OCI-LY3 (cell line): ENCODE measurements at regions not wholly inside any gene's neighbourhood (a gene's known extent, or its start where the extent isn't known, plus 50 kb on each side); places are given as distances from the start of the nearest gene placed in this dataset.

ENCODE experiments used
- H2AFZ ChIP-seq: fragments of 200-600, 300-600 bp; shearing (Covaris generic); 2 replicates; pipeline ENCODE4 v1.6.0; 2014; ENCODE audit warnings: antibody characterized with exemption, low read depth, low read length
- H3K27ac ChIP-seq: fragments of 200-600, 300-600 bp; sonication (generic); 2 replicates; pipeline ENCODE4 v1.5.1; 2014; ENCODE audit warnings: mild to moderate bottlenecking, low read length, moderate library complexity, mixed read lengths
- H3K27me3 ChIP-seq: fragments of 200-600, 300-600 bp; sonication (generic); 2 replicates; pipeline ENCODE4 v1.6.1; 2014; ENCODE audit warnings: low read depth, low read length, mixed read lengths
- H3K36me3 ChIP-seq: fragments of 200-600, 300-600 bp; sonication (generic); replicated peaks from 2 replicates; pipeline ENCODE3; 2014; ENCODE audit warnings: low read depth, low read length, mixed read lengths
- H3K4me1 ChIP-seq: fragments of 300-600, 200-600 bp; sonication (generic); 2 replicates; pipeline ENCODE4 v1.6.1; 2014; ENCODE audit warnings: low read length, mixed read lengths
- H3K4me2 ChIP-seq: fragments of 200-600, 300-600 bp; sonication (generic); 2 replicates; pipeline ENCODE4 v1.6.1; 2014; ENCODE audit warnings: low read length, mixed read lengths
- H3K4me3 ChIP-seq: fragments of 300-600, 200-600 bp; sonication (generic); 2 replicates; pipeline ENCODE4 v1.5.1; 2014; ENCODE audit warnings: antibody characterized with exemption, mild to moderate bottlenecking, low read length, moderate library complexity
- H3K79me2 ChIP-seq: fragments of 300-600, 200-600 bp; shearing (Covaris generic); 2 replicates; pipeline ENCODE4 v1.6.1; 2014; ENCODE audit warnings: mild to moderate bottlenecking, low read length, mixed read lengths
- H3K9ac ChIP-seq: fragments of 300-600, 200-600 bp; shearing (Covaris generic); 2 replicates; pipeline ENCODE4 v1.6.0; 2014; ENCODE audit warnings: mild to moderate bottlenecking, low read length, moderate library complexity
- H3K9me3 ChIP-seq: fragments of 200-600, 300-600 bp; shearing (Covaris generic); 2 replicates; pipeline ENCODE4 v1.6.1; 2014; ENCODE audit warnings: low read length, mixed read lengths; ENCODE audit not compliant: insufficient read depth
- H4K20me1 ChIP-seq: fragments of 200-600, 300-600 bp; sonication (generic); 2 replicates; pipeline ENCODE4 v1.6.1; 2016; ENCODE audit warnings: low read length, mixed read lengths; ENCODE audit not compliant: insufficient read depth
- EZH2phosphoT487 ChIP-seq: fragments of 200-600 bp; shearing (Covaris generic); IDR thresholded peaks from 2 replicates; pipeline ENCODE4 v1.6.1; 2018; ENCODE audit warnings: antibody characterized with exemption, mixed run types, low read depth
- TF ChIP-seq, protein P1 (sequence below): fragments of 200-600, 300-600 bp; sonication (generic); IDR thresholded peaks from 2 replicates; pipeline ENCODE4 v1.5.1; 2014; ENCODE audit warnings: antibody characterized with exemption, low read length, low read depth

- no peaks in the 10 kb centered on the region for H3K27me3 ChIP-seq
- no peak overlapping the region for H2AFZ ChIP-seq
- H3K36me3 ChIP-seq, result peaks cover 7% of the 10 kb centered on the region
- no peaks in the 10 kb centered on the region for H3K9me3 ChIP-seq
- H3K4me1 ChIP-seq, result peaks cover 20% of the 10 kb centered on the region
- no peak overlapping the region for H3K9ac ChIP-seq
- no peaks in the 10 kb centered on the region for H4K20me1 ChIP-seq
- peaks cover 26% of the 10 kb centered on the region for H3K79me2 ChIP-seq
- H3K4me3 ChIP-seq, result no peak overlapping the region
- no peak overlapping the region for H3K27ac ChIP-seq
- H3K4me2 ChIP-seq, result peak overlapping the region; percentile 36
- no peak for TF ChIP-seq EZH2phosphoT487
- TF ChIP-seq, protein P1, sequence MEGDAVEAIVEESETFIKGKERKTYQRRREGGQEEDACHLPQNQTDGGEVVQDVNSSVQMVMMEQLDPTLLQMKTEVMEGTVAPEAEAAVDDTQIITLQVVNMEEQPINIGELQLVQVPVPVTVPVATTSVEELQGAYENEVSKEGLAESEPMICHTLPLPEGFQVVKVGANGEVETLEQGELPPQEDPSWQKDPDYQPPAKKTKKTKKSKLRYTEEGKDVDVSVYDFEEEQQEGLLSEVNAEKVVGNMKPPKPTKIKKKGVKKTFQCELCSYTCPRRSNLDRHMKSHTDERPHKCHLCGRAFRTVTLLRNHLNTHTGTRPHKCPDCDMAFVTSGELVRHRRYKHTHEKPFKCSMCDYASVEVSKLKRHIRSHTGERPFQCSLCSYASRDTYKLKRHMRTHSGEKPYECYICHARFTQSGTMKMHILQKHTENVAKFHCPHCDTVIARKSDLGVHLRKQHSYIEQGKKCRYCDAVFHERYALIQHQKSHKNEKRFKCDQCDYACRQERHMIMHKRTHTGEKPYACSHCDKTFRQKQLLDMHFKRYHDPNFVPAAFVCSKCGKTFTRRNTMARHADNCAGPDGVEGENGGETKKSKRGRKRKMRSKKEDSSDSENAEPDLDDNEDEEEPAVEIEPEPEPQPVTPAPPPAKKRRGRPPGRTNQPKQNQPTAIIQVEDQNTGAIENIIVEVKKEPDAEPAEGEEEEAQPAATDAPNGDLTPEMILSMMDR, result no peak
These were observed 325.7 kb upstream of the RGS6 start for GRCh38 chr14:71606575-71606974.

DNA sequence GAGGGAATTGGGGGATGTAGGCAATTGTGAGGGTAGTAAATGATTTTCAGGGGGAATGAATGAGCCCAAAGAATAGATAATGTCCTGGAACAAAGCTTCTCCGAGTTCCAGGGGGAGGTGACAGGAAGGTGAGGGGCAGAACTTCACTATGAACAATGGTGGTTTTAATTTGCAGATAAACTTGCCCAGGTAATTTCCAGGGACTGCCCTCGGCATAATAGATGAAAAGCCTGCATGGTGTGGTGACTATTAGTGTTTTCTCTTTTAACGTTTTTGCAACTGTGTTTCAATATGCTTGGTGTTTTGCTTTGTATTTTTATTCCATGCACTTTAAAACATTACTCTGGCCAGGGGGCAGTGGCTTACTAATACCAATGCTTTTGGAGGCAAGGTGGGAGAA, 325.2 kb upstream of the RGS6 start:
- Histone ChIP-seq H2AFZ (no peak overlapping the region), H3K36me3 (peaks cover 7% of the 10 kb centered on the region), H3K27ac (peak overlapping the region; percentile 16; the same call in 1 of the 2 replicates), H3K4me3 (no peak overlapping the region), H3K9ac (no peak overlapping the region), H3K9me3 (no peaks in the 10 kb centered on the region), H3K27me3 (no peaks in the 10 kb centered on the region), H3K4me2 (peak overlapping the region; percentile 36), H3K4me1 (peaks cover 20% of the 10 kb centered on the region), H4K20me1 (no peaks in the 10 kb centered on the region), H3K79me2 (peaks cover 24% of the 10 kb centered on the region)
- TF ChIP-seq EZH2phosphoT487, result no peak
- TF ChIP-seq, protein P1, result no peak

DNA sequence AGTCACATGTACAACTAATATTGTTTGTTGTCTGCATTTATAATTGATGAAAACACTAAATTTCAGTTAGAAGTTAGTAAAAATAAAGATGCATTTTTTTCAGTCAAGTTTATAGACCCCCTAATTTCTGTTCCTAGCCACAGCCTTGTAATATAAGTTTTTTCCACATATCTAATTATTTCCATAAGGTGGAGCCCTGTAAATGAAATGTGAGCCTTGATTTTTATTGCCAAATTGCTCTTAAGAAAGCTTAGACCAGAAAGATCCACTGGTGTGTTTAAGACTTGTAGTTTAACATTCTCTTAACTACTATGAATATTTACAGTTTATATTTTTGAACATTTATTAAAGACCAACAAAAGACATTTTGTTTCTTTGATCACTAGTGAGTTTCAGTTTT, 322.1 kb upstream of the RGS6 start:
- H4K20me1 ChIP-seq, result no peaks in the 10 kb centered on the region
- H3K27ac ChIP-seq, result no peak overlapping the region
- H3K9me3 ChIP-seq, result no peaks in the 10 kb centered on the region
- no peaks in the 10 kb centered on the region for H3K27me3 ChIP-seq
- peaks cover 5% of the 10 kb centered on the region for H3K36me3 ChIP-seq
- H3K4me3 ChIP-seq, result no peak overlapping the region
- no peak overlapping the region for H2AFZ ChIP-seq
- peaks cover 25% of the 10 kb centered on the region for H3K4me1 ChIP-seq
- H3K9ac ChIP-seq, result no peak overlapping the region
- H3K79me2 ChIP-seq, result peaks cover 23% of the 10 kb centered on the region
- TF ChIP-seq EZH2phosphoT487, result no peak
- TF ChIP-seq, protein P1, result no peak
- H3K4me2 ChIP-seq, result no peak overlapping the region

DNA sequence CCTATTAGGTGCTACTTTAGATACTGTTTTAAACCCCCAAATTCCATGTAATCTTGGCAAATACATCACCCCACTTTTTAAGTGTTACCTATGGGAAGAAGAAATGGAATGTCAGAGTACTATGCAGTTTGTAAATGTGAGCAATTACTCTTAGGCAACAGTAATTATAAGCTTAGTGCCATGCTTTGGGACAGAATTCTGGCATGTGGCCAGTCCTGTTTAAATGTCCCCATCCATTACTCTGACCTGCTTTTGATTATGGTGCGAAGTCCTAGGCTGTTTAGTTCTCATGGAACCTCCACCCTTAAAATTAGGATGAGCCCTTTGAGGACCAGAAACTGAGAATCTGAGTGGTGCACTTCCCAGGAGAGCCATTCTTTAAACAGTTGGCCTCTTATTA, 321.4 kb upstream of the RGS6 start:
- Histone ChIP-seq H3K36me3 (no peaks in the 10 kb centered on the region), H3K79me2 (peaks cover 17% of the 10 kb centered on the region), H3K9me3 (no peaks in the 10 kb centered on the region), H3K27me3 (no peaks in the 10 kb centered on the region), H3K4me1 (peaks cover 25% of the 10 kb centered on the region), H3K4me3 (no peak overlapping the region), H4K20me1 (no peaks in the 10 kb centered on the region), H2AFZ (no peak overlapping the region), H3K9ac (no peak overlapping the region), H3K4me2 (no peak overlapping the region), H3K27ac (no peak overlapping the region)
- TF ChIP-seq EZH2phosphoT487, result no peak
- TF ChIP-seq, protein P1, result no peak
